Liver (tissue), 8 donors: ENCODE measurements at regions not wholly inside any gene's neighbourhood (a gene's known extent, or its start where the extent isn't known, plus 50 kb on each side); places are given as distances from the start of the nearest gene placed in this dataset.

Experiments used
- DNase-seq: peaks from one replicate; pipeline ENCODE4 v3.0.0-alpha.2; 2017; ENCODE audit warnings: low spot score
- H3K27ac ChIP-seq, 2 donors: one replicate each; pipeline ENCODE4 v1.7.0; 2013; ENCODE audit warnings: inconsistent platforms in 2 of 2, low read length in 2 of 2, control low read depth in 1 of 2, low read depth in 1 of 2, mild to moderate bottlenecking in 1 of 2
- H3K27me3 ChIP-seq, 4 donors: one replicate each; pipeline versions ENCODE4 v1.6.1 to v1.7.0; 2013; ENCODE audit warnings: low read length in 3 of 4, inconsistent platforms in 1 of 4, mild to moderate bottlenecking in 1 of 4, moderate library complexity in 1 of 4; ENCODE audit not compliant: control insufficient read depth in 4 of 4, insufficient read depth in 4 of 4
- H3K36me3 ChIP-seq, 4 donors: one replicate each; pipeline versions ENCODE4 v1.6.1 to v1.7.0; 2013; ENCODE audit warnings: low read length in 3 of 4, mild to moderate bottlenecking in 3 of 4, low read depth in 1 of 4, moderate library complexity in 1 of 4; ENCODE audit not compliant: control insufficient read depth in 4 of 4, insufficient read depth in 3 of 4
- H3K4me1 ChIP-seq, 4 donors: one replicate each; pipeline versions ENCODE4 v1.6.1 to v1.7.0; 2013; ENCODE audit warnings: low read length in 3 of 4, mild to moderate bottlenecking in 3 of 4, moderate library complexity in 1 of 4; ENCODE audit not compliant: control insufficient read depth in 4 of 4, insufficient read depth in 4 of 4
- H3K4me3 ChIP-seq, 3 donors: one replicate each; pipeline versions ENCODE4 v1.6.1 to v1.7.0; 2013; ENCODE audit warnings: low read length in 3 of 3, control low read depth in 1 of 3, low read depth in 1 of 3, mild to moderate bottlenecking in 1 of 3
- H3K9ac ChIP-seq, 2 donors: one replicate each; pipeline ENCODE4 v1.7.0; 2013; ENCODE audit warnings: low read length in 2 of 2, mild to moderate bottlenecking in 2 of 2, moderate library complexity in 2 of 2, control low read depth in 1 of 2, low read depth in 1 of 2
- H3K9me3 ChIP-seq, 4 donors: one replicate each; pipeline versions ENCODE4 v1.6.1 to v1.7.0; 2013; ENCODE audit warnings: low read length in 3 of 4; ENCODE audit not compliant: control insufficient read depth in 4 of 4
- ATF3 ChIP-seq: IDR thresholded peaks from 2 replicates; pipeline ENCODE4 v1.6.1; 2016; ENCODE audit warnings: antibody characterized with exemption
- CTCF ChIP-seq: fragments of 150-350 bp; IDR thresholded peaks from 2 replicates; pipeline ENCODE4 v1.5.1; 2017; ENCODE audit warnings: improper control_type of control experiment, low read depth, low read length; ENCODE audit not compliant: missing input control
- EGR1 ChIP-seq, 2 donors: IDR thresholded peaks; 2 replicates each; pipeline ENCODE4 v1.6.1; 2016 to 2018; ENCODE audit warnings: antibody characterized with exemption in 2 of 2, low read depth in 2 of 2
- HNF4A ChIP-seq, 2 donors: conservative IDR thresholded peaks; 2 replicates each; pipeline ENCODE4 v1.6.1; 2016; ENCODE audit warnings: antibody characterized with exemption in 2 of 2, mild to moderate bottlenecking in 2 of 2
- HNF4G ChIP-seq: IDR thresholded peaks from 2 replicates; pipeline ENCODE4 v1.6.1; 2016; ENCODE audit warnings: antibody characterized with exemption
- JUND ChIP-seq, 2 donors: IDR thresholded peaks; 2 replicates each; pipeline ENCODE4 v1.6.1; 2016; ENCODE audit warnings: antibody characterized with exemption in 2 of 2
- MAX ChIP-seq: IDR thresholded peaks from 2 replicates; pipeline ENCODE4 v1.6.1; 2016; ENCODE audit warnings: antibody characterized with exemption
- NR2F2 ChIP-seq: IDR thresholded peaks from 2 replicates; pipeline ENCODE4 v1.6.1; 2016; ENCODE audit warnings: antibody characterized with exemption
- RAD21 ChIP-seq, 2 donors: IDR thresholded peaks; 2 replicates each; pipeline ENCODE4 v1.6.1; 2016; ENCODE audit warnings: antibody characterized with exemption in 2 of 2, mild to moderate bottlenecking in 2 of 2
- REST ChIP-seq: IDR thresholded peaks from 2 replicates; pipeline ENCODE4 v1.6.1; 2016; ENCODE audit warnings: antibody characterized with exemption, mild to moderate bottlenecking
- RXRA ChIP-seq, 2 donors: IDR thresholded peaks; 2 replicates each; pipeline ENCODE4 v1.6.1; 2017 to 2018; ENCODE audit warnings: antibody characterized with exemption in 2 of 2, mild to moderate bottlenecking in 1 of 2
- SP1 ChIP-seq: IDR thresholded peaks from 2 replicates; pipeline ENCODE4 v1.6.1; 2018; ENCODE audit warnings: antibody characterized with exemption, mild to moderate bottlenecking
- TAF1 ChIP-seq: conservative IDR thresholded peaks from 2 replicates; pipeline ENCODE4 v1.6.1; 2016; ENCODE audit warnings: antibody characterized with exemption, mild to moderate bottlenecking
- YY1 ChIP-seq: IDR thresholded peaks from 2 replicates; pipeline ENCODE4 v1.6.1; 2016; ENCODE audit warnings: antibody characterized with exemption, mild to moderate bottlenecking
- ZBTB33 ChIP-seq: IDR thresholded peaks from 2 replicates; pipeline ENCODE4 v1.6.1; 2016; ENCODE audit warnings: antibody characterized with exemption
- WGBS: extraction: QIAGEN DNeasy Blood & Tissue Kit; methylation state at CpG from one replicate; pipeline ENCODE4 v1.1.7; 2013; 5-methylcytosine and 5-hydroxymethylcytosine counted together
- donor health status: healthy.
- donor health status: healthy.
- donor health status: healthy.
- donor health status: healthy.
- donor health status: healthy.

- H3K27me3 ChIP-seq = peaks cover 0 to 2% (median 0%) of the 10 kb centered on the region in 4 donors
- TF ChIP-seq RAD21 (IDR thresholded peaks at IDR 0.05) (no peak), MAX (no peak), EGR1 (IDR thresholded peaks at IDR 0.05; ENCODE audit: low read depth in 2 of 2) (no peak), ZBTB33 (no peak), YY1 (no peak)
- no peak overlapping the region for H3K4me3 ChIP-seq
- no peaks in the 10 kb centered on the region for H3K36me3 ChIP-seq
- 72% methylated on average over 8 of the region's 8 CpGs for WGBS
- no peak overlapping the region for H3K27ac ChIP-seq
- H3K9ac ChIP-seq = no peak overlapping the region
- H3K9me3 ChIP-seq = peaks cover 0 to 3% (median 0%) of the 10 kb centered on the region in 4 donors
- no peaks in the 10 kb centered on the region for H3K4me1 ChIP-seq
- no peak for DNase-seq
These were observed 175.6 kb downstream of the ABCC12 start for GRCh38 chr16:47980212-47980611.

GRCh38 chr16:47979616-47980182, 176.1 kb downstream of the ABCC12 start:
- Histone ChIP-seq H3K27me3 (peaks cover 0 to 2% (median 0%) of the 10 kb centered on the region in 4 donors), H3K27ac (no peak overlapping the region), H3K36me3 (no peaks in the 10 kb centered on the region), H3K9me3 (peaks cover 0 to 3% (median 0%) of the 10 kb centered on the region in 4 donors), H3K4me1 (no peaks in the 10 kb centered on the region), H3K9ac (no peak overlapping the region), H3K4me3 (no peak overlapping the region)
- TF ChIP-seq TAF1 = no peak
- no peak for TF ChIP-seq SP1
- no peak for TF ChIP-seq YY1
- no peak for TF ChIP-seq NR2F2
- no peak for TF ChIP-seq CTCF
- no peak for TF ChIP-seq HNF4G
- no peak for TF ChIP-seq RAD21 (IDR thresholded peaks at IDR 0.05)
- WGBS = 65% methylated on average over 1 of the region's 1 CpG
- DNase-seq = no peak

- 52% methylated on average over 5 of the region's 5 CpGs for whole genome bisulfite sequencing
- no peaks in the 10 kb centered on the region for H3K36me3 ChIP-seq
- TF ChIP-seq ATF3 (no peak), ZBTB33 (no peak), HNF4G (no peak), SP1 (no peak), YY1 (no peak), HNF4A (conservative IDR thresholded peaks at IDR 0.05) (no peak), JUND (IDR thresholded peaks at IDR 0.05) (no peak), EGR1 (IDR thresholded peaks at IDR 0.05; ENCODE audit: low read depth in 2 of 2) (no peak), MAX (no peak), REST (no peak), TAF1 (no peak), RXRA (IDR thresholded peaks at IDR 0.05) (no peak)
- H3K4me1 ChIP-seq = no peaks in the 10 kb centered on the region
- DNase-seq = no peak
- peaks cover 0 to 2% (median 0%) of the 10 kb centered on the region in 4 donors for H3K27me3 ChIP-seq
- H3K27ac ChIP-seq = no peak overlapping the region
- H3K4me3 ChIP-seq = no peak overlapping the region
- H3K9me3 ChIP-seq = peaks cover 0 to 3% (median 0%) of the 10 kb centered on the region in 4 donors
- H3K9ac ChIP-seq = no peak overlapping the region
These were observed 176.7 kb downstream of the ABCC12 start for GRCh38 chr16:47979164-47979520.
